ENCODE measurements at regions not wholly inside any gene's neighbourhood (a gene's known extent, or its start where the extent isn't known, plus 50 kb on each side); places are given as distances from the start of the nearest gene placed in this dataset.

DNA sequence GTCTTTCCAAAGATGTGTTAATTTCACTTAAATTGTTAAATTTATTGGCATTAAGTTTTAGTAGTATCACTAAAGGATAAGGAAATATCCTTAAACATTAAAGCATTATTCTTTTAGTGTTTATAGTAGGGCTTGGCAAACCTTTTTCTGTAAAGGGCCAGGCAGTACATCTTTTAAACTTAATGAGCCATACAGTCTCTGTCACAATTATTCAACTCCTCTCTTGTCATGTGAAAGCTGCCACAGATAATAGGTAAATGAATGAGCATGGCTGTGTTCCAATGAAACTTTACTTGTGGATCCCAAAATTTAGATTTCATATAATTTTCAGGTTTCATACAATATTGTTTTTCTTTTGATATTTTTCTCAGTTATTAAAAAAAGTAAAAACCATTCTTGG, 268.2 kb upstream of the C11orf87 start:
- DNase-seq (ENCODE audit: low read depth) = no peak
- TF ChIP-seq, protein P1, sequence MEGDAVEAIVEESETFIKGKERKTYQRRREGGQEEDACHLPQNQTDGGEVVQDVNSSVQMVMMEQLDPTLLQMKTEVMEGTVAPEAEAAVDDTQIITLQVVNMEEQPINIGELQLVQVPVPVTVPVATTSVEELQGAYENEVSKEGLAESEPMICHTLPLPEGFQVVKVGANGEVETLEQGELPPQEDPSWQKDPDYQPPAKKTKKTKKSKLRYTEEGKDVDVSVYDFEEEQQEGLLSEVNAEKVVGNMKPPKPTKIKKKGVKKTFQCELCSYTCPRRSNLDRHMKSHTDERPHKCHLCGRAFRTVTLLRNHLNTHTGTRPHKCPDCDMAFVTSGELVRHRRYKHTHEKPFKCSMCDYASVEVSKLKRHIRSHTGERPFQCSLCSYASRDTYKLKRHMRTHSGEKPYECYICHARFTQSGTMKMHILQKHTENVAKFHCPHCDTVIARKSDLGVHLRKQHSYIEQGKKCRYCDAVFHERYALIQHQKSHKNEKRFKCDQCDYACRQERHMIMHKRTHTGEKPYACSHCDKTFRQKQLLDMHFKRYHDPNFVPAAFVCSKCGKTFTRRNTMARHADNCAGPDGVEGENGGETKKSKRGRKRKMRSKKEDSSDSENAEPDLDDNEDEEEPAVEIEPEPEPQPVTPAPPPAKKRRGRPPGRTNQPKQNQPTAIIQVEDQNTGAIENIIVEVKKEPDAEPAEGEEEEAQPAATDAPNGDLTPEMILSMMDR (IDR thresholded peaks at IDR 0.05; ENCODE audit: control insufficient read depth, insufficient read depth, low read depth, low read length, missing control alignments) = no peak

DNA sequence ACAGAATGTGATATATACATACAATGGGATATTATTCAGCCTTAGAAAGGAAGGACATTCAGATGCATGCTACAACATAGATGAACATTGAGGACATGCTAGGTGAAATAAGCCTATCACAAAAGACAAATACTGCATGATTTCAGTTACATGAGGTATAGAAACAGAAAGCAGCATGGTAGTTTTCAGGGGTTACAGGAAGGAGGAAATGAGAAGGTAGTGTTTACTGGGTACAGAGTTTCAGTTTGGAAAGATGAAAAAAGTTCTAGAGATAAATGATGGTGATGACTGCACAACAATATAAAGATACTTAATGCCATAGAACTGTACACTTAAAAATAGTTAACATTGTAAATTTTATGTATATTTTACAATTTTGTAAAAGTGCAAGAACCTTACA, 266.7 kb upstream of the C11orf87 start:
- no peak for DNase-seq (ENCODE audit: low read depth)
- H3K4me3 ChIP-seq (ENCODE audit: control insufficient read depth, low read depth, low read length) = no peak overlapping the region
- TF ChIP-seq, protein P1 (IDR thresholded peaks at IDR 0.05; ENCODE audit: control insufficient read depth, insufficient read depth, low read depth, low read length, missing control alignments) = no peak

More for the DNA sequence above, 268.2 kb upstream of the C11orf87 start:
- H3K4me3 ChIP-seq (ENCODE audit: control insufficient read depth, low read depth, low read length) = no peak overlapping the region

DNA sequence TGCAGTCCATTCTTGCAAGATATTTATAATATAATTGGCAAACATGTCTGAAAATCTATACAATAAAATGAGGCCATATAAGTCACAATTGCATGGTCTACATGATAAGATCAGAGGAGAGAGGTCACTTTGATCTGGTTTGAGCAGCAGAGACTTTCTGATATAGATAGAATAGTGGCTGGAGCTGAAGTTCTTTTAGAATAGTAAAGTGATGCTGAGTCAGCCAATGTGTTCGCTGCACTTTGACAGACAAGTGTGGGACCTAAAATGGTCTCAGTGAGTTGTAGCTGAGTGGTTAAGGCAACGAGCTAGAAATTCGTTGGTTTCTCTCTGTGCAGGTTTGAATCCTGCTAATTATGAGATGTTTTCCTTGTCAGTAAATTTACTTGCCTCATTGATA, 257.0 kb upstream of the C11orf87 start:
- TF ChIP-seq, protein P1 (IDR thresholded peaks at IDR 0.05; ENCODE audit: control insufficient read depth, insufficient read depth, low read depth, low read length, missing control alignments) = no peak
- no peak for DNase-seq (ENCODE audit: low read depth)
- H3K4me3 ChIP-seq (ENCODE audit: control insufficient read depth, low read depth, low read length) = no peak overlapping the region

DNA sequence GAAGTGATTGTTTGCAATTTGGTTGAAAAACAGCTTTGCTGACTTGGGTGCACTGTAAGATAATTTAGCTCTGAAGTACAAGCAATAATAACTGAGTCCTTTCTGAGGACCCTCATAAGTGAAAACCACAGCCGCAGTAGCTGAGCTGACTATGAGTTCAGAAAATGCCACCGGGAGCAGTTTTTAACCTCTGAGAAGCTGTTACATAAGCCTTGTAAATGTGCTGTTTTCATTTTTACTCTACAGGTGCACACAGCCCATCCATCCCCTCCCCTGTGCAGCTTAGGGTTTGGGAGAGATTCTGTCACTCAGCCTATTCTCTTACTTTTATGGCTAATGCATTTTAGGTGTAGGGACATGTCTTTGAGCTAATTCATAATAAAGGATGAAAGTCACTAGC, 255.5 kb upstream of the C11orf87 start:
- TF ChIP-seq, protein P1 (IDR thresholded peaks at IDR 0.05; ENCODE audit: control insufficient read depth, insufficient read depth, low read depth, low read length, missing control alignments) = no peak
- no peak for DNase-seq (ENCODE audit: low read depth)
- H3K4me3 ChIP-seq (ENCODE audit: control insufficient read depth, low read depth, low read length) = no peak overlapping the region

DNA sequence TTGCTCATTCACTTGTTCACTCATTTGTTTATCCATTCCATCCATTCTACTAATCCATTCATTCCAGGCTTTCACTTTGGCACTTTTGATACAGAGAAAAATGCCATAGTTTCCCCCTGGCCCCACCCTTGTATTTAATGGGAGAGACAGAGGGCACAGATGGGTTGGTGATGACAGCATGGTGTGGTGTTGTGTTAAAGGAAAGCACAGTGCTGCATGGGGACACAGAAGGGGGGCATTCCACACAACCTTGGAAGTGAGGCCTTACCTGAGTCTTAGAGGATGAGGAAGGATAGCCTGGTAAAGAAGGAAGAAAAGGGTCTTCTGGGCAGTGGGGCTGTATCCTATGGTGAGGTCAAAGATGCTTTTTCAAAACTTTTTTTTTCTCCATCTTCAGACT, 248.5 kb upstream of the C11orf87 start:
- TF ChIP-seq, protein P1 (IDR thresholded peaks at IDR 0.05; ENCODE audit: control insufficient read depth, insufficient read depth, low read depth, low read length, missing control alignments) = no peak
- H3K4me3 ChIP-seq (ENCODE audit: control insufficient read depth, low read depth, low read length) = no peak overlapping the region
- no peak for DNase-seq (ENCODE audit: low read depth)

DNA sequence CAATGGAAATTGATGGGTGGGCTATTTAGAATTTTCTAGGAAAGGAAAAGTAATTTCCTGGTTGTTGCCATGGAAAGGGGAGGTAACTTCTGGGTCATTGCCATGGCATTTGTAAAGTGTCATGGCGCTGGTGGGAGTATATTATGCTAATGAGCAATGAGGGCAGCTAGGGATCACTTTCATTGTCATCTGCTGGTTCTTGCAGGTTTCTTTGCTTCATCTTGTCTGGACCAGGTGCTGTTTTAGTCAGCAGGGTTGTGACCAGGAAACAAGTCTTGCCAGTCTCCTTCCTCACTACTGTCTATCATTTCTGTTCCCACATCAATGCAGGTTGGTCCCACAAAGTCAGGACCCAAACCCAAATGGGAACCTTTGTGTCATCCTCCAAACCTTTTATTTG, 237.6 kb upstream of the C11orf87 start:
- TF ChIP-seq, protein P1 (IDR thresholded peaks at IDR 0.05; ENCODE audit: control insufficient read depth, insufficient read depth, low read depth, low read length, missing control alignments) = no peak
- DNase-seq (ENCODE audit: low read depth) = no peak

DNA sequence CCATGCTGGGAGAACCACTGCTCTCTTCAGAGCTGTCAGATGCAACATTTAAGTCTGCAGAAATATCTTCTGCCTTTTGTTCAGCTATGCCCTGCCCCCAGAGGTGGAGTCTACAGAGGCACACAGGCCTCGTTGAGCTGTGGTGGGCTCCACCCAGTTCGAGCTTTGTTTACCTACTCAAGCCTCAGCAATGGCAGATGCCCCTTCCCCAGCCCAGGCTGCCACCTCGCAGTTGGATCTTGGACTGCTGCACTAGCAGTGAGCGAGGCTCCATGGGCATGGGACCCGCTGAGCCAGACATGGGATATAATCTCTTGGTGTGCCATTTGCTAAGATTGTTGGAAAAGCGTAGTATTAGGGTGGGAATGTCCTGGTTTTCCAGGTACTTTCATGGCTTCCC, 229.1 kb upstream of the C11orf87 start:
- TF ChIP-seq, protein P1 (IDR thresholded peaks at IDR 0.05; ENCODE audit: control insufficient read depth, insufficient read depth, low read depth, low read length, missing control alignments) = no peak
- H3K4me3 ChIP-seq (ENCODE audit: control insufficient read depth, low read depth, low read length) = no peak overlapping the region
- DNase-seq (ENCODE audit: low read depth) = no peak

More for the DNA sequence above, 237.6 kb upstream of the C11orf87 start:
- no peak overlapping the region for H3K4me3 ChIP-seq (ENCODE audit: control insufficient read depth, low read depth, low read length)
